ENCODE measurements at regions not wholly inside any gene's neighbourhood (a gene's known extent, or its start where the extent isn't known, plus 50 kb on each side); places are given as distances from the start of the nearest gene placed in this dataset.
A peak's percentile ranks its signal among the peaks of the same experiment; 100 is the strongest.

DNA sequence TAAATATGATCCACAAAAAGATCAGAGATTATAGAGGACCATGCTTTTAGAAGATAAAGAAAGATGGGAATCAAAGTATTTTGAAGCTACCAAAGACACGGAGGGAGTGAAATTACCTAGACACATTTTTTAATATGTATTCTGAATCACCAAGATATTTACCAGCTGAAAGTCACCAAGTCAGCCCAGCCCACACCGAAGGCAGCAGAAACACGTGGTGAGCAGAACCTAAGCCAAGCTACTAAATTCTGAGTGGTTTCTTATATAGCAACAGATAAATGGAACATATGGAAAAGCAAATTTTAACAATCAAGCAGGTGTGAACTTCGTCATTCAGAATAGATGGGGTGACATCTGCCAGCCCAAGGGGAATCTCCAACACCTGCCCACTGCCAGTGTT is 134.7 kb upstream of the AKR1E2 start:
- DNase-seq (ENCODE audit: low read depth): no peak

- DNase-seq (ENCODE audit: low read depth): no peak
Observed at GRCh38 chr10:4688601-4689000, 137.4 kb upstream of the AKR1E2 start.

DNA sequence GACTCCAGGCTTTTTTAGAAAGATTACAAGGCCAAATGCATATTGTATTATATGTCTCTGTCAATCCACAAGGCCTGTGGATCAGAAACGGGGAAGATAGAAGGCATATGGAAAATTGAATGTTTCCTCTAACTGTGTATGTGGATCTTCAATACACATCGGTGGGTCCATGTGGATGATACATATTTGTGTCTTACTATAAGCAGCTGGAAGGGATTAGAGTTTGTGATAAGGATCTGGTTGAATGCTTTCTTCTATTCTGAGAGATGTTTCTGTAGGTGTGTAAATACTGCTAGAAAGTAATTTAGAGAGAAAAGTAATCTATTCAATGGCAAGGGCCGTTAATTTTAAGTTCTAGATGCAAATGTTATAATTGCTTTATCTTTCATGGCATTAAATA is 137.8 kb upstream of the AKR1E2 start:
- DNase-seq (ENCODE audit: low read depth): no peak

- no peak for DNase-seq (ENCODE audit: low read depth)
Observed at GRCh38 chr10:4687397-4687796, 138.6 kb upstream of the AKR1E2 start.

DNA sequence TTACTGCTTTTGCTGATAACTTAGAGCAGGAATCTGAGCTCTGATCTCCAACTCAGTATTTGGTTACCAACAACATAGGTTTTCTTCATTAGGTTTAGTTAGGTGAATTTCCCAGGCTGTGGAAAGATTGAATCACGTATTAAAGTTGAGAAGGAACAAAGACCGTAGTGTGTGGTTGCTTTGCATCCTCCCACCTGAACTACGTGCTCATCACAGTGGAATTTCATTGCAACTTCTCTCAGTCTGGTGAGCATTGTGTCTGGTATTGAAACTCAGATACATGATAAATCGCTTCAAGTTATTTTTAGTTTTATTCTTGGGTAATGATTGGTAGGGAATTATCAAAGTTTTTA is 139.4 kb upstream of the AKR1E2 start:
- DNase-seq (ENCODE audit: low read depth): peak; percentile 92

GRCh38 chr10:4685904-4686643 is 139.9 kb upstream of the AKR1E2 start:
- DNase-seq (ENCODE audit: low read depth): no peak

- no peak for DNase-seq (ENCODE audit: low read depth)
Observed at GRCh38 chr10:4685491-4685890, 140.5 kb upstream of the AKR1E2 start.

DNA sequence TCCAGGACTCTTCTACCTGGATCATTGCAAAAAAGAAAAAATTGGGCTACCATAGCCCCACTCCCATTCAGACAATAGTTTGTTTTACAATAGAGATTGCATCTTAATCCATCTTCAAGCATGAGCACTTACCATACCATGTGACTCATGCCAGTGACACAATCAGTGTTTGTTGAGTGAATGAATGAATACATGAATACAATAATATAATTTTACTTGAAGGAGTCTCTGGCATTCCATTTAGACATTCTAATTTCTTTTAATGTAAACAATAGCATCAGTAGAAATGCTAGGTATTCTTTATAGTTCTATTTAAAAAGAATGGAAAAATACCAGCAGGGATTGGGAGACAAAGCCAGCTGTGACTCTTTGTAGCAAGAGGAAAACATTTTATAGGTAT is 141.6 kb upstream of the AKR1E2 start:
- peak; percentile 51 for DNase-seq (ENCODE audit: low read depth)

- no peak for DNase-seq (ENCODE audit: low read depth)
Observed at GRCh38 chr10:4683838-4684237, 142.2 kb upstream of the AKR1E2 start.

- no peak for DNase-seq (ENCODE audit: low read depth)
Observed at GRCh38 chr10:4683137-4683536, 142.9 kb upstream of the AKR1E2 start.

DNA sequence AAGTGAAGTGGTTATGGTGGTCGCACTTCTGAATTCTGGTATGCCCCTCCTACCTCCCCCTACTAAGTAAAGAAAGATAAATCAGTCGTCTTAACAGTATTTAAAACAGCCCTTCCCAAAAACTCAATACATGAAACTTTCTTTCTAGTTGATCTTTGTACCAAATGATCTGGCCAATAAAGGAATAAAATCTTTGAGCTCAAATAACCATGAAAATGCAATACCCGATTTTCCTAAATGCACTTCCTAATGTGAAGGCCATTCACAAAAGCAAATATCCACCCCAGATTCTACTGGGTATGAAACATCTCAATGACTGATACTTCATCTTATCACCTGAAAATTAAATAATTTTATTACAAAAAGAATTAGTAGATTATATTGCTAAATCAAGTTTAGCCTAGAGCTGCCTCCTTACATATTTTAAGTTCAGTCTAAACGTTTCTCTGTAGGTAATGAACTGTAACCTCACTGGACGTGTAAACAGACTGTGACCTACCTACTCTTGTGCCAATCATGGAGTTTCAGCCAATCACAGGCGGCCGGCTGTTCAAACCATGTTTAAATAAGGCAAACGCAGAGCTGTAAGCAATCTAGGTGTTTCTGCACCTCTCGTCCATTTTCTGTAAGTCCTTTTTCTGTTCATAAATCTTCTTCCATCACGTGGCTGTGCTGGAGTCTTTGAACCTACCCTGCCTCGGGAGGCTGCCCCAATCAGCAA is 146.9 kb upstream of the AKR1E2 start:
- no peak for DNase-seq (ENCODE audit: low read depth)

DNA sequence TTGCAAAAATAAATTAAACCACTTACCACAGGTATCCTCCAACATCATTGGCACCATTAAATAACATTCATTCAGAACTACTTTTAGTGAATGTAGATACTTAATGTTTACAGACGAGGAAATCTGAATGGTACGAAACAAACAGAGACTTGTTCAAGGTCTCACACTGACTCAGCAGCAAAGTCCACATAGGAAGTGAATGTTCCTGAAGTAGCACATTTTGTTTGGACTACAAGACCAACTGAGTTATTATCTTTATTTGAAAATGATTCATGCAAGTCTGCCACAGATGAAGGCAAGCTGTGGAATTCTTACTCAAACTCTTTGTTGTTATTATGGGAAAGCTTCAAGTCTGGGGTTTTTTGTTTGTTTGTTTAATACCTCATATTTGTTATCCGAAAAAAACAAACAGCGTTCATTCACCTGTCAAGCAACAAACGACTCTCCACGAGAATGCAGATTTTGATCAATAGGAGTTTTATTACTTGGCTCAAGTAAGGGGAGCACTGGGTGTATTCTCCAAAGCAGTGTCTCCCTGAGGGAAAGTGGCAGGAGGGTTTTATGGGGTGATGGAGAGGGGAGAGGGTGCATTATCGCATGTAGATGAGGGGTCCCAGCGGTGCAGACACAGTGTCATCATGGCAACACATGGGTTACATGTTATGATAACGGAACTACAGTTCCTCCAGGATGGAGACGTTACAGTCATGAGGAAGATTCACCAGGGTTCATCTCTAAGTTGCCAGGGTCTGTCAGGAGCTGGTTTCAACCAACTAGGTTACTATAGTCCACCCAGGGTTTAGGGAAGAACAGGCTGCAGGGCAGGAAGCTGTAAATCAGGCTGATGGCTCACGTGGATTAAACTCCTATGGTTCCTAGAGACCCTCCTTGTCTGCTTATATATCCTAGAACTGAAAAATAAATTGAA is 147.7 kb upstream of the AKR1E2 start:
- peak; percentile 78 for DNase-seq (ENCODE audit: low read depth)

GRCh38 chr10:4677296-4678021 is 148.5 kb upstream of the AKR1E2 start:
- peak; percentile 31 for DNase-seq (ENCODE audit: low read depth)

DNA sequence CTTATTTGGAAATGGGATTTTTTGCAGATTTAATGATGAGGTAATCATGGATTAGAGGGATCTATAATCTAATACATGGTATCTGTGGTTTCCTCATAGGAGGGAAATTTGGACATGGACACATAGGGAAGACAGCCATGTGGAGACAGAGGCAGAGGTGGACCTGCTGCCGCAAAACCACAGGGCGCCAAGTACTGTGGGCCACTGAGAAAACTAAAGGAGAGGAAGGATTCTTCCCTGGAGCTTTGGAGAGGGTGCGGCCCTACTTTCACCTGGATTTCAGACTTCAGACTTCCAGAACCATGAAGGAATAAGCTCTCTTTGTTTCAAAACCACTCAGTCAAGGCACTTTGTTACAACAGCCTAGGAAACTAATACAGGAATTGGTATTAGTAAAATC is 149.4 kb upstream of the AKR1E2 start:
- no peak for DNase-seq (ENCODE audit: low read depth)

- no peak for DNase-seq (ENCODE audit: low read depth)
Observed at GRCh38 chr10:4675808-4676207, 150.2 kb upstream of the AKR1E2 start.

GRCh38 chr10:4673279-4674040 is 152.5 kb upstream of the AKR1E2 start:
- no peak for DNase-seq (ENCODE audit: low read depth)

GRCh38 chr10:4672201-4672600 is 153.8 kb upstream of the AKR1E2 start:
- peak; percentile 32 for DNase-seq (ENCODE audit: low read depth)

- DNase-seq (ENCODE audit: low read depth): peak; percentile 81
Observed at GRCh38 chr10:4671451-4672145, 154.4 kb upstream of the AKR1E2 start.

GRCh38 chr10:4670737-4671136 is 155.3 kb upstream of the AKR1E2 start:
- peak; percentile 76 for DNase-seq (ENCODE audit: low read depth)

- no peak for DNase-seq (ENCODE audit: low read depth)
Observed at GRCh38 chr10:4669585-4669984, 156.4 kb upstream of the AKR1E2 start.
